ENCODE measurements at regions not wholly inside any gene's neighbourhood (a gene's known extent, or its start where the extent isn't known, plus 50 kb on each side); places are given as distances from the start of the nearest gene placed in this dataset.

DNA sequence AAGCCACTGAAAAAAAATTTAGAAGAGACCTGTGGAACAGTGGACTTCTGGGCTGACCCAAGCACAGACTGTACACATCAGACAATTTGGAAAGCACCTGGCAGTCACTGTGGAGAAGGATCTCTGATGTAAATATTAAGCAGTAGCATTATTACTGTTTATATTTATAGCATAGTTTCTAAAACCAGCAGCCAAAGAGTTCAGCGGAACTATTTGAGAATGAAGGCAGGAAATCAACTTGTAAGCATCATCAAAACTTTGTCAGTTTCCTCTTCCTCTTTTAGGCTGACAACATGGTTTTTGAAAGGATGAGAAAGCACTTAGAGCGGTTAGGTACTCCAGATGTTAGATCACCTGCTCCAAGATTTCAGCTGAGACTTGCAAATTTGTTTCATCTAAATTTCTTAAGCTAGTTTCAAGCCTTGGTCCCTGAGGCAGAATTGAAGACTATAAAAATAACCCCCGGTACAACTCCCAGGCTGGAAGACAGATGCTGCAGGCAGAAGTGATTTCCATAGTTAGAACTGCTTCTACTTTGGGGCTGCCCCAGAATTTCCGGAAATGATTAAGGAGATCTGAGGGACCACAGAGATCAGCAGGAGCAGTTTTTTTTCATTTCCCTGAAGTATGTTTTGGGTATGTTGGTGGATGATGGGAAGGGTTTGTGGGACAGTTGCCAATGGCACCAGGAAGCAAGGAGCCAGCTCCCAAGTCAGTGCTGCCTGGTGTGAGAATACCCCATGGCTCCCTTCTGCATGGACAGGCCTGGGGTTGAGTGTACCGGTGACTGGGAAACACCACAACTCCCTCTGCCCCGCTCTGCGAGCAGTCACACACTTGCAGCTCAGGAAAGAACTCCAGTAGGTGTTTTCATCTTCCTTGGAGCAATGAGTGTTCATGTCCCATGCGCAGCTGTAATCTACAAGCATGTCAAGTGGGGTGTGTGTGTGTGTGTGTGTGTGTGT, 354.5 kb downstream of the NUAK1 start:
- TF ChIP-seq, protein P1, sequence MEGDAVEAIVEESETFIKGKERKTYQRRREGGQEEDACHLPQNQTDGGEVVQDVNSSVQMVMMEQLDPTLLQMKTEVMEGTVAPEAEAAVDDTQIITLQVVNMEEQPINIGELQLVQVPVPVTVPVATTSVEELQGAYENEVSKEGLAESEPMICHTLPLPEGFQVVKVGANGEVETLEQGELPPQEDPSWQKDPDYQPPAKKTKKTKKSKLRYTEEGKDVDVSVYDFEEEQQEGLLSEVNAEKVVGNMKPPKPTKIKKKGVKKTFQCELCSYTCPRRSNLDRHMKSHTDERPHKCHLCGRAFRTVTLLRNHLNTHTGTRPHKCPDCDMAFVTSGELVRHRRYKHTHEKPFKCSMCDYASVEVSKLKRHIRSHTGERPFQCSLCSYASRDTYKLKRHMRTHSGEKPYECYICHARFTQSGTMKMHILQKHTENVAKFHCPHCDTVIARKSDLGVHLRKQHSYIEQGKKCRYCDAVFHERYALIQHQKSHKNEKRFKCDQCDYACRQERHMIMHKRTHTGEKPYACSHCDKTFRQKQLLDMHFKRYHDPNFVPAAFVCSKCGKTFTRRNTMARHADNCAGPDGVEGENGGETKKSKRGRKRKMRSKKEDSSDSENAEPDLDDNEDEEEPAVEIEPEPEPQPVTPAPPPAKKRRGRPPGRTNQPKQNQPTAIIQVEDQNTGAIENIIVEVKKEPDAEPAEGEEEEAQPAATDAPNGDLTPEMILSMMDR (IDR thresholded peaks at IDR 0.05) = no peak
- TF ChIP-seq POLR2A (IDR thresholded peaks at IDR 0.05) = no peak

Measured in uterus (tissue), 2 donors.